Neural progenitor cell (in vitro differentiated cells): ENCODE measurements at regions not wholly inside any gene's neighbourhood (a gene's known extent, or its start where the extent isn't known, plus 50 kb on each side); places are given as distances from the start of the nearest gene placed in this dataset.

Experiments
- DNase-seq: peaks from one replicate; pipeline ENCODE4 v3.0.0-alpha.2; 2016; ENCODE audit warnings: low spot score
- H2AFZ ChIP-seq: fragments of 200-600 bp; sonication (generic); replicated peaks from 2 replicates; pipeline ENCODE4 v1.6.1; 2016; ENCODE audit warnings: antibody characterized with exemption
- H3F3A ChIP-seq: fragments of 200-600 bp; sonication (generic); 2 replicates; pipeline ENCODE4 v1.6.1; 2016; ENCODE audit warnings: antibody characterized with exemption, low read depth
- H3K27ac ChIP-seq: fragments of 200-600 bp; sonication (generic); 2 replicates; pipeline ENCODE4 v1.5.1; 2016; ENCODE audit warnings: mild to moderate bottlenecking
- H3K27me3 ChIP-seq: fragments of 200-600 bp; sonication (generic); 2 replicates; pipeline ENCODE4 v1.6.1; 2016; ENCODE audit warnings: mild to moderate bottlenecking, moderate library complexity
- H3K36me3 ChIP-seq: fragments of 200-600 bp; sonication (generic); 2 replicates; pipeline ENCODE4 v1.5.1; 2016
- H3K4me1 ChIP-seq: fragments of 200-600 bp; sonication (generic); 2 replicates; pipeline ENCODE4 v1.6.1; 2016; ENCODE audit warnings: mixed run types
- H3K4me2 ChIP-seq: fragments of 200-600 bp; sonication (generic); 2 replicates; pipeline ENCODE4 v1.6.1; 2016
- H3K4me3 ChIP-seq: fragments of 200-600 bp; sonication (generic); 2 replicates; pipeline ENCODE4 v1.5.1; 2016
- H3K79me2 ChIP-seq: fragments of 200-600 bp; sonication (generic); 2 replicates; pipeline ENCODE4 v1.6.1; 2016; ENCODE audit warnings: low read depth
- H3K9ac ChIP-seq: fragments of 200-600 bp; sonication (generic); 2 replicates; pipeline ENCODE4 v1.6.1; 2016
- H3K9me3 ChIP-seq: fragments of 200-600 bp; sonication (generic); 2 replicates; pipeline ENCODE4 v1.5.1; 2016; ENCODE audit warnings: low read depth
- H4K20me1 ChIP-seq: fragments of 200-600 bp; sonication (generic); 2 replicates; pipeline ENCODE4 v1.6.1; 2016; ENCODE audit warnings: low read depth
- H3K27ac Mint-ChIP-seq: 3 replicates; pipeline ENCODE4 v1.8.0; 2021; ENCODE audit warnings: mixed read lengths
- H3K27me3 Mint-ChIP-seq: 2 replicates; pipeline ENCODE4 v1.8.0; 2022; ENCODE audit warnings: low read depth, mild to moderate bottlenecking, inconsistent platforms, moderate library complexity, mixed read lengths; ENCODE audit not compliant: insufficient read depth
- H3K36me3 Mint-ChIP-seq: 3 replicates; pipeline ENCODE4 v1.8.0; 2021; ENCODE audit warnings: mixed read lengths
- H3K4me1 Mint-ChIP-seq: 3 replicates; pipeline ENCODE4 v1.8.0; 2021; ENCODE audit warnings: mixed read lengths
- H3K4me3 Mint-ChIP-seq: 3 replicates; pipeline ENCODE4 v1.8.0; 2021; ENCODE audit warnings: mild to moderate bottlenecking, moderate library complexity, mixed read lengths
- H3K9me3 Mint-ChIP-seq: 3 replicates; pipeline ENCODE4 v1.8.0; 2020; ENCODE audit warnings: mixed read lengths
- EZH2 ChIP-seq: fragments of 200-600 bp; sonication (generic); IDR thresholded peaks from 2 replicates; pipeline ENCODE4 v1.6.1; 2017; ENCODE audit warnings: antibody characterized with exemption, mild to moderate bottlenecking, moderate library complexity
- EZH2phosphoT487 ChIP-seq: fragments of 200-600 bp; sonication (generic); IDR thresholded peaks from 2 replicates; pipeline ENCODE4 v1.6.1; 2017; ENCODE audit warnings: antibody characterized with exemption
- TF ChIP-seq, protein P1 (sequence below): fragments of 200-600 bp; sonication (generic); IDR thresholded peaks from 2 replicates; pipeline ENCODE4 v1.5.1; 2017; ENCODE audit warnings: antibody characterized with exemption, mild to moderate bottlenecking

DNA sequence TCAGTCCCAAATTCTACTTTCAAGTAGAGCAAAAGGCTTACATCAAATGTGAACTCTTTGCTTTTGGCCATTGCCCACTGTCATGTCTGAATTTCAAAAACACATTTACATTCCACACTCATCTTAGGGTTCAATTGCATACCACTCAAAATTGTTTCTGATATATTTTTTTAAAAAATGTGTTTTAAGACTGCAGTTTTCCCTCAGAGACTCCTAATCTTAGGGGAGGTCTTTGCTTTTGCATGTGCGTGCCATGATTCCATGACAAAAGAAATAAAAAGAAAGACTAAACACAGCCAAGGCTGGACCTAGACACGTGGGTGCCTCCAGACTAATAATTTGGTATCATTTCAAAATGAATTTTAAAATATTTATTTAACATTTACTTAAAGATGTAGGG, 396.8 kb upstream of the RASGRP1 start:
- no peak overlapping the region for H2AFZ ChIP-seq
- Mint-ChIP-seq H3K27me3 (no peaks in the 10 kb centered on the region), H3K4me3 (no peak overlapping the region), H3K4me1 (no peaks in the 10 kb centered on the region), H3K9me3 (no peaks in the 10 kb centered on the region), H3K36me3 (no peaks in the 10 kb centered on the region), H3K27ac (no peak overlapping the region)
- no peak overlapping the region for H3K9ac ChIP-seq
- H3K36me3 ChIP-seq: no peaks in the 10 kb centered on the region
- H3K27me3 ChIP-seq: no peaks in the 10 kb centered on the region
- H3K79me2 ChIP-seq: no peaks in the 10 kb centered on the region
- no peaks in the 10 kb centered on the region for H4K20me1 ChIP-seq
- no peak for DNase-seq
- H3K4me3 ChIP-seq: no peak overlapping the region
- TF ChIP-seq, protein P1, sequence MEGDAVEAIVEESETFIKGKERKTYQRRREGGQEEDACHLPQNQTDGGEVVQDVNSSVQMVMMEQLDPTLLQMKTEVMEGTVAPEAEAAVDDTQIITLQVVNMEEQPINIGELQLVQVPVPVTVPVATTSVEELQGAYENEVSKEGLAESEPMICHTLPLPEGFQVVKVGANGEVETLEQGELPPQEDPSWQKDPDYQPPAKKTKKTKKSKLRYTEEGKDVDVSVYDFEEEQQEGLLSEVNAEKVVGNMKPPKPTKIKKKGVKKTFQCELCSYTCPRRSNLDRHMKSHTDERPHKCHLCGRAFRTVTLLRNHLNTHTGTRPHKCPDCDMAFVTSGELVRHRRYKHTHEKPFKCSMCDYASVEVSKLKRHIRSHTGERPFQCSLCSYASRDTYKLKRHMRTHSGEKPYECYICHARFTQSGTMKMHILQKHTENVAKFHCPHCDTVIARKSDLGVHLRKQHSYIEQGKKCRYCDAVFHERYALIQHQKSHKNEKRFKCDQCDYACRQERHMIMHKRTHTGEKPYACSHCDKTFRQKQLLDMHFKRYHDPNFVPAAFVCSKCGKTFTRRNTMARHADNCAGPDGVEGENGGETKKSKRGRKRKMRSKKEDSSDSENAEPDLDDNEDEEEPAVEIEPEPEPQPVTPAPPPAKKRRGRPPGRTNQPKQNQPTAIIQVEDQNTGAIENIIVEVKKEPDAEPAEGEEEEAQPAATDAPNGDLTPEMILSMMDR: no peak
- no peak overlapping the region for H3K4me2 ChIP-seq
- no peaks in the 10 kb centered on the region for H3K4me1 ChIP-seq
- H3F3A ChIP-seq: no peaks in the 10 kb centered on the region
- no peaks in the 10 kb centered on the region for H3K9me3 ChIP-seq
- H3K27ac ChIP-seq: no peak overlapping the region

DNA sequence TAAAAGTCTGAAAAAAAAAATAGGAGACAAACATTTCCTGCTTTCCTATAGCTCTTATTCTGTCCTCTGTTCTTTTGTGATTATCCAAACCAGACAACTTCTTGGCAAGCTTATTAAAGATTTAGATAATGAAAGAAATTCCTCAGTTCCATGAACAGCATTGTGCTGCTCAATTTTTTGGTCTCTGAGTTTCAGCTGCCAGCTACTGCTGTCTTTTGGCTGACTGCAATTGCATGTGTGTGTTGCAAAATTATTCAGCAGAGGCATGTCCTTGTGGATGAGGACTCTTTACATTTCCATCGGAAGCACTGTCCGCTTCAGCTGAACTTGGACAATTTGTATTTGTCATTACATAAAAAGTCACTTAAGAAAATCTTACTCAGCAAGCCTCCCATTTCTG, 397.3 kb upstream of the RASGRP1 start:
- Mint-ChIP-seq H3K4me1 (no peaks in the 10 kb centered on the region), H3K9me3 (peaks cover 1% of the 10 kb centered on the region), H3K27me3 (no peaks in the 10 kb centered on the region), H3K36me3 (no peaks in the 10 kb centered on the region), H3K4me3 (no peak overlapping the region), H3K27ac (no peak overlapping the region)
- Histone ChIP-seq H3F3A (no peaks in the 10 kb centered on the region), H3K27ac (no peak overlapping the region), H2AFZ (no peak overlapping the region), H3K9me3 (no peaks in the 10 kb centered on the region), H3K4me3 (no peak overlapping the region), H4K20me1 (no peaks in the 10 kb centered on the region), H3K9ac (no peak overlapping the region), H3K4me1 (no peaks in the 10 kb centered on the region), H3K4me2 (no peak overlapping the region), H3K79me2 (no peaks in the 10 kb centered on the region), H3K36me3 (no peaks in the 10 kb centered on the region), H3K27me3 (no peaks in the 10 kb centered on the region)
- DNase-seq: no peak
- no peak for TF ChIP-seq EZH2phosphoT487

DNA sequence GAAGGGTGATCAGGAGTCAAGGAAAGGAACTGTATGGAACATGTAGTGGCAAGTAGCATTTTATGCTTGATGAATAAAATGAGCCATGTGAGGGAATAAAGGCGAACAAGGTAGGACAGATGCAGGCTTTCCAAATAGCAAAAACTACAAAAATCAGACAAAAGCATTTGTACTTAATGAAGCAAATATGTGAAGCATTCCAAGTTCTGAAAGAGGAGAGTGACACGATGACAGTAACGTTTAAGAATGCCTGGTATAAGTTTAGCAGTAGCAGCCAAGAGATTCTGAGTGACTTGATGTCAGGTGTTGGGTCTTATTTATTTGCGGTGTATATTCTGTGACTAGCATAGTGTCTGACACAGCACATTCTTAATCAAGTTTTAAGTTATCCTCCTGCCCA, 408.2 kb upstream of the RASGRP1 start:
- Histone ChIP-seq H3K4me2 (no peak overlapping the region), H3K4me3 (no peak overlapping the region), H3K9ac (no peak overlapping the region), H3F3A (no peaks in the 10 kb centered on the region), H3K27me3 (no peaks in the 10 kb centered on the region), H3K36me3 (no peaks in the 10 kb centered on the region), H3K4me1 (no peaks in the 10 kb centered on the region), H4K20me1 (no peaks in the 10 kb centered on the region), H3K79me2 (no peaks in the 10 kb centered on the region), H3K27ac (no peak overlapping the region), H2AFZ (no peak overlapping the region), H3K9me3 (no peaks in the 10 kb centered on the region)
- Mint-ChIP-seq H3K27me3 (no peaks in the 10 kb centered on the region), H3K27ac (no peak overlapping the region), H3K4me3 (no peak overlapping the region), H3K4me1 (no peaks in the 10 kb centered on the region), H3K9me3 (peaks cover 7% of the 10 kb centered on the region), H3K36me3 (no peaks in the 10 kb centered on the region)
- no peak for TF ChIP-seq EZH2
- no peak for TF ChIP-seq EZH2phosphoT487
- TF ChIP-seq, protein P1: no peak
- DNase-seq: no peak

DNA sequence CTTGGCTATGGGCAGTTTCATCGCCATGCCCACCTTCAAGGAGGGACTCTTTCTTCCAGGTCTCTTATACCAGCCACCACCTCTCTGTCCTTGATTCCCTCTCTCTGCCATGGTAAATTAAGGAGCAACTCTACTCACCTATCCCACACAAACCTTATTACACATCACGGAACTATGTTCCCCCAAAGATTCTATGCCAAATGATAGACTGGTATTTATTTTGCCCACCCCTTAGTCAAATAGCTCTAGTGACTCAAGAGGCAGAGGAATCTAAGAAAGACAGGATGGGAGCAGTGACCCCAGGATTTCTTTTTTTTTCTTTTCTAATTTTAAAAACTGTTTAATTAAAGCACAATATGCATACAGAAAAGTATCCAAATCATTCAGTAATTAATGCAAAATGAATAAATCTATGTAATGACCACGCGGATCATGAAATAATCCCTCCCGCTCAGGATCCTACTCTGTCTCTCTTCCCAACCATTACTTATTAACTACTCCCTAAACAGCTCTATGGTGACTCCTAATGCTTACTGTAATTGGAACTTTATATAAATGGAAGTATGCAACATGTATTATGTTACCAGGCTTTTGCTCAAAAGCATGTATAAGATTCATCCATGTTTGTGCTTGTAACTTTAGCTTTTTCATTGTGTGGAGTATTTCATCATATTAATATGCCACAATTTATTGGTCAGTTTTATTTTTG, 410.8 kb upstream of the RASGRP1 start:
- TF ChIP-seq EZH2phosphoT487: no peak
- no peak for TF ChIP-seq EZH2
- TF ChIP-seq, protein P1: no peak
- Histone ChIP-seq H3K9me3 (no peaks in the 10 kb centered on the region), H3F3A (no peaks in the 10 kb centered on the region), H3K27ac (no peak overlapping the region), H3K79me2 (no peaks in the 10 kb centered on the region), H4K20me1 (no peaks in the 10 kb centered on the region), H3K4me1 (no peaks in the 10 kb centered on the region), H3K4me3 (no peak overlapping the region), H3K27me3 (no peaks in the 10 kb centered on the region), H3K36me3 (no peaks in the 10 kb centered on the region), H3K4me2 (no peak overlapping the region), H3K9ac (no peak overlapping the region), H2AFZ (no peak overlapping the region)
- Mint-ChIP-seq H3K27me3 (no peaks in the 10 kb centered on the region), H3K36me3 (no peaks in the 10 kb centered on the region), H3K9me3 (peaks cover 13% of the 10 kb centered on the region), H3K4me3 (no peak overlapping the region), H3K4me1 (no peaks in the 10 kb centered on the region), H3K27ac (no peak overlapping the region)
- DNase-seq: no peak
